GM10266 (cell line): ENCODE measurements at regions not wholly inside any gene's neighbourhood (a gene's known extent, or its start where the extent isn't known, plus 50 kb on each side); places are given as distances from the start of the nearest gene placed in this dataset.

Experiments
- DNase-seq: peaks from one replicate; pipeline ENCODE4 v3.0.0; 2012; ENCODE audit errors: extremely low spot score
- CTCF ChIP-seq: IDR thresholded peaks from 2 replicates; pipeline ENCODE4 v1.5.1; 2012; ENCODE audit warnings: mild to moderate bottlenecking, low read depth; ENCODE audit not compliant: control insufficient read depth, insufficient read depth; ENCODE audit errors: missing control alignments

GRCh38 chr1:220410611-220411010 lies 117.3 kb upstream of the MARK1 start:
- DNase-seq = no peak
- no peak for TF ChIP-seq CTCF

- TF ChIP-seq CTCF = no peak
- no peak for DNase-seq
These were observed 118.0 kb upstream of the MARK1 start for GRCh38 chr1:220409771-220410595.

GRCh38 chr1:220407191-220407590 lies 120.7 kb upstream of the MARK1 start:
- no peak for DNase-seq
- no peak for TF ChIP-seq CTCF

GRCh38 chr1:220398238-220398637 lies 126.0 kb upstream of the RAB3GAP2 start:
- no peak for DNase-seq
- TF ChIP-seq CTCF = no peak

- no peak for TF ChIP-seq CTCF
- no peak for DNase-seq
These were observed 119.2 kb upstream of the RAB3GAP2 start for GRCh38 chr1:220391491-220391890.

- DNase-seq = no peak
- TF ChIP-seq CTCF = no peak
These were observed 117.4 kb upstream of the RAB3GAP2 start for GRCh38 chr1:220389634-220390033.

- no peak for TF ChIP-seq CTCF
- DNase-seq = no peak
These were observed 114.4 kb upstream of the RAB3GAP2 start for GRCh38 chr1:220386494-220387195.
